ENCODE measurements at regions not wholly inside any gene's neighbourhood (a gene's known extent, or its start where the extent isn't known, plus 50 kb on each side); places are given as distances from the start of the nearest gene placed in this dataset.

GRCh38 chr16:13402601-13403000 lies 501.2 kb downstream of the SHISA9 start:
- H3K27me3 ChIP-seq, result no peaks in the 10 kb centered on the region
- no peak overlapping the region for H3K4me3 ChIP-seq
- H3K4me1 ChIP-seq, result no peaks in the 10 kb centered on the region
- DNase-seq, result no peak
- H3K9me3 ChIP-seq, result no peaks in the 10 kb centered on the region
- WGBS, 2 donors, result 87 to 94% methylated on average over 12 of the region's 12 CpGs
- H3K36me3 ChIP-seq, result no peaks in the 10 kb centered on the region
- H3K27ac ChIP-seq, result no peak overlapping the region
- ATAC-seq (ENCODE audit: low FRiP score in 2 of 2), result no peak
- no peak for TF ChIP-seq POLR2AphosphoS5 (IDR thresholded peaks at IDR 0.05)
- TF ChIP-seq CTCF (IDR thresholded peaks at IDR 0.05), result no peak
- no peak for TF ChIP-seq EP300 (IDR thresholded peaks at IDR 0.05)
- TF ChIP-seq POLR2A (IDR thresholded peaks at IDR 0.05), result no peak

GRCh38 chr16:13403326-13403725 lies 501.9 kb downstream of the SHISA9 start:
- H3K4me1 ChIP-seq, result no peaks in the 10 kb centered on the region
- no peaks in the 10 kb centered on the region for H3K9me3 ChIP-seq
- H3K27ac ChIP-seq, result no peak overlapping the region
- no peak for DNase-seq
- H3K4me3 ChIP-seq, result no peak overlapping the region
- H3K27me3 ChIP-seq, result no peaks in the 10 kb centered on the region
- ATAC-seq (ENCODE audit: low FRiP score in 2 of 2), result no peak
- no peaks in the 10 kb centered on the region for H3K36me3 ChIP-seq
- TF ChIP-seq EP300 (IDR thresholded peaks at IDR 0.05) (no peak), POLR2AphosphoS5 (IDR thresholded peaks at IDR 0.05) (no peak), POLR2A (IDR thresholded peaks at IDR 0.05) (no peak), CTCF (IDR thresholded peaks at IDR 0.05) (no peak)

GRCh38 chr16:13414154-13414553 lies 505.8 kb upstream of the ERCC4 start:
- ATAC-seq (ENCODE audit: low FRiP score in 2 of 2) (no peak), DNase-seq (no peak)
- Histone ChIP-seq H3K4me3 (no peak overlapping the region), H3K27ac (no peak overlapping the region), H3K9me3 (no peaks in the 10 kb centered on the region), H3K4me1 (no peaks in the 10 kb centered on the region), H3K27me3 (no peaks in the 10 kb centered on the region), H3K36me3 (no peaks in the 10 kb centered on the region)
- TF ChIP-seq EP300 (IDR thresholded peaks at IDR 0.05) (no peak), POLR2AphosphoS5 (IDR thresholded peaks at IDR 0.05) (no peak), CTCF (IDR thresholded peaks at IDR 0.05) (no peak)

GRCh38 chr16:13419589-13419988 lies 500.4 kb upstream of the ERCC4 start:
- ATAC-seq (ENCODE audit: low FRiP score in 2 of 2) (no peak), DNase-seq (no peak)
- H3K27me3 ChIP-seq, result no peaks in the 10 kb centered on the region
- TF ChIP-seq CTCF (IDR thresholded peaks at IDR 0.05), result no peak
- TF ChIP-seq POLR2AphosphoS5 (IDR thresholded peaks at IDR 0.05), result no peak
- TF ChIP-seq EP300 (IDR thresholded peaks at IDR 0.05), result no peak
- no peak for TF ChIP-seq POLR2A (IDR thresholded peaks at IDR 0.05)
- H3K4me1 ChIP-seq, result no peaks in the 10 kb centered on the region
- no peak overlapping the region for H3K27ac ChIP-seq
- H3K4me3 ChIP-seq, result no peak overlapping the region
- 81 to 88% methylated on average over 2 of the region's 2 CpGs for WGBS, 2 donors
- no peaks in the 10 kb centered on the region for H3K9me3 ChIP-seq
- no peaks in the 10 kb centered on the region for H3K36me3 ChIP-seq

GRCh38 chr16:13421726-13422125 lies 498.2 kb upstream of the ERCC4 start:
- Histone ChIP-seq H3K36me3 (no peaks in the 10 kb centered on the region), H3K4me3 (no peak overlapping the region), H3K27ac (no peak overlapping the region), H3K4me1 (no peaks in the 10 kb centered on the region), H3K27me3 (no peaks in the 10 kb centered on the region), H3K9me3 (no peaks in the 10 kb centered on the region)
- DNase-seq (no peak), ATAC-seq (ENCODE audit: low FRiP score in 2 of 2) (no peak)
- 47 to 57% methylated on average over 3 of the region's 3 CpGs for WGBS, 2 donors
- no peak for TF ChIP-seq POLR2AphosphoS5 (IDR thresholded peaks at IDR 0.05)
- no peak for TF ChIP-seq POLR2A (IDR thresholded peaks at IDR 0.05)
- TF ChIP-seq CTCF (IDR thresholded peaks at IDR 0.05), result no peak
- TF ChIP-seq EP300 (IDR thresholded peaks at IDR 0.05), result no peak

Data from upper lobe of left lung (tissue), 6 donors.